AG04449 (cell line): ENCODE measurements at regions not wholly inside any gene's neighbourhood (a gene's known extent, or its start where the extent isn't known, plus 50 kb on each side); places are given as distances from the start of the nearest gene placed in this dataset.

Source experiments
- CTCF ChIA-PET: fragments of 350-600 bp; formaldehyde crosslinking; extraction: SDS; loops from one replicate; lab custom pipeline; 2021; ENCODE audit warnings: antibody characterized with exemption; lab: Yijun Ruan, JAX
- POLR2A ChIA-PET: fragments of 400-600, 350-600 bp; formaldehyde crosslinking; extraction: SDS; loops from one replicate; lab custom pipeline; 2020; ENCODE audit warnings: antibody characterized with exemption, inconsistent platforms; lab: Yijun Ruan, JAX
- DNase-seq: peaks from one replicate; pipeline ENCODE4 v3.0.0-alpha.2; 2010; ENCODE audit warnings: low read depth, low spot score
- H3K4me3 ChIP-seq: 2 replicates; pipeline ENCODE4 v1.5.1; 2011; ENCODE audit warnings: low read depth, mild to moderate bottlenecking, control low read depth, low read length
- CTCF ChIP-seq: IDR thresholded peaks from one replicate; pipeline ENCODE4 v1.5.1; 2011; ENCODE audit warnings: mild to moderate bottlenecking, moderate library complexity, low read length, control low read depth, inconsistent platforms; ENCODE audit not compliant: insufficient read depth; ENCODE audit errors: missing control alignments

GRCh38 chr17:57197466-57198071 lies 58.8 kb upstream of the MSI2 start:
- DNase-seq, result no peak
- H3K4me3 ChIP-seq, result no peak overlapping the region
- CTCF ChIA-PET, result interaction anchor here (0.7 kb wide), 1 partner anchor 45 kb away, joined by 3 read pairs; no protein-coding TSS in a partner anchor
- POLR2A ChIA-PET, result no interaction called here
- no peak for TF ChIP-seq CTCF

GRCh38 chr17:57201481-57201880 lies 54.8 kb upstream of the MSI2 start:
- CTCF ChIA-PET, result interaction anchor here (2.7 kb wide), 1 partner anchor 42 kb away, joined by 7 read pairs; no protein-coding TSS in a partner anchor
- DNase-seq, result no peak
- no peak for TF ChIP-seq CTCF
- H3K4me3 ChIP-seq, result no peak overlapping the region
- POLR2A ChIA-PET, result no interaction called here

- TF ChIP-seq CTCF, result no peak
- no peak for DNase-seq
- ChIA-PET CTCF (interaction anchor here (2.7 kb wide), 1 partner anchor 40 kb away, joined by 7 read pairs; no protein-coding TSS in a partner anchor), POLR2A (no interaction called here)
- H3K4me3 ChIP-seq, result no peak overlapping the region
These were observed 53.3 kb upstream of the MSI2 start for GRCh38 chr17:57203040-57203439.
